ENCODE measurements at regions not wholly inside any gene's neighbourhood (a gene's known extent, or its start where the extent isn't known, plus 50 kb on each side); places are given as distances from the start of the nearest gene placed in this dataset.
A peak's percentile ranks its signal among the peaks of the same experiment; 100 is the strongest.

DNA sequence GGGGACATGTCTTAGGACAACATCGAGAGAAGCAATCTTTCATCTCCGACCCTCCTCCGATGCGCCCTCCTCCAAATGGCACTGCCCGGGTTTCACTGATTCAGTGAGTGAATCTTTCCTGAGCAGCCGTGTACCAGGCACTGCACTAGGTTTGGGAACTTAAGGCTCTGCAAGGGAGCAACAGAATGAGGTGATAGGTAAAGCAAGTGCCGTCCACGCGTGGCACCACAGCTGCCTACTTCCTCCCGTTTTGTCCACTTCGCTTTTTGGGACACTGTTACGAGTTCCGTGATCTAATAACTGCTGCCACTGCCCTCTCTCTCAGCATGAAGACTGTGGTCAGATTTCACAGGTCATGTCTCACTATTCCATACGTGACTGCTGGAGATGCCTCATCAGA, 131.0 kb downstream of the TEX29 start:
- intact Hi-C loops (cut with DNase I): no loop called here
- no peak for DNase-seq (ENCODE audit: extremely low spot score)
- 91% methylated on average over 14 of the region's 14 CpGs for WGBS

GRCh38 chr13:111456452-111457230, 136.2 kb downstream of the TEX29 start:
- intact Hi-C loops (cut with DNase I): no loop called here
- Histone ChIP-seq H3K4me1 (peaks cover 0 to 5% (median 0%) of the 10 kb centered on the region in 4 donors), H3K36me3 (no peaks in the 10 kb centered on the region), H3K27me3 (peaks cover 0 to 43% (median 0%) of the 10 kb centered on the region in 4 donors), H3K27ac (replicated peaks in 1 of 4) (no peak overlapping the region), H3K4me3 (no peak overlapping the region), H3K9me3 (peaks cover 0 to 37% (median 3%) of the 10 kb centered on the region in 4 donors)
- TF ChIP-seq CTCF (IDR thresholded peaks at IDR 0.05): no peak
- TF ChIP-seq EP300 (IDR thresholded peaks at IDR 0.05): no peak
- no peak for TF ChIP-seq POLR2AphosphoS5 (IDR thresholded peaks at IDR 0.05)
- no peak for TF ChIP-seq POLR2A (IDR thresholded peaks at IDR 0.05; ENCODE audit: low read depth)
- no peak for DNase-seq (ENCODE audit: extremely low spot score)
- 89% methylated on average over 20 of the region's 20 CpGs for WGBS

More for the DNA sequence above, 131.0 kb downstream of the TEX29 start:
- Histone ChIP-seq H3K4me1 (no peaks in the 10 kb centered on the region), H3K9me3 (peaks cover 0 to 50% (median 15%) of the 10 kb centered on the region in 4 donors), H3K4me3 (no peak overlapping the region), H3K36me3 (no peaks in the 10 kb centered on the region), H3K27me3 (peaks cover 0 to 22% (median 0%) of the 10 kb centered on the region in 4 donors), H3K27ac (replicated peaks in 1 of 4) (peak overlapping the region in 2 of 4 donors; percentile 6 to 34)
- TF ChIP-seq POLR2AphosphoS5 (IDR thresholded peaks at IDR 0.05): no peak
- TF ChIP-seq POLR2A (IDR thresholded peaks at IDR 0.05; ENCODE audit: low read depth): no peak
- TF ChIP-seq EP300 (IDR thresholded peaks at IDR 0.05): no peak
- no peak for TF ChIP-seq CTCF (IDR thresholded peaks at IDR 0.05)

- Histone ChIP-seq H3K27ac (replicated peaks in 1 of 4) (no peak overlapping the region), H3K36me3 (no peaks in the 10 kb centered on the region), H3K4me3 (no peak overlapping the region), H3K9me3 (peaks cover 0 to 30% (median 0%) of the 10 kb centered on the region in 4 donors), H3K27me3 (peaks cover 0 to 47% (median 0%) of the 10 kb centered on the region in 4 donors), H3K4me1 (peaks cover 0 to 5% (median 0%) of the 10 kb centered on the region in 4 donors)
- 79% methylated on average over 11 of the region's 12 CpGs for WGBS
- TF ChIP-seq EP300 (IDR thresholded peaks at IDR 0.05) (no peak), POLR2AphosphoS5 (IDR thresholded peaks at IDR 0.05) (no peak), POLR2A (IDR thresholded peaks at IDR 0.05; ENCODE audit: low read depth) (no peak), CTCF (IDR thresholded peaks at IDR 0.05) (no peak)
- no peak for DNase-seq (ENCODE audit: extremely low spot score)
- intact Hi-C loops (cut with DNase I): no loop called here
Observed at GRCh38 chr13:111458001-111458531, 137.6 kb downstream of the TEX29 start.

DNA sequence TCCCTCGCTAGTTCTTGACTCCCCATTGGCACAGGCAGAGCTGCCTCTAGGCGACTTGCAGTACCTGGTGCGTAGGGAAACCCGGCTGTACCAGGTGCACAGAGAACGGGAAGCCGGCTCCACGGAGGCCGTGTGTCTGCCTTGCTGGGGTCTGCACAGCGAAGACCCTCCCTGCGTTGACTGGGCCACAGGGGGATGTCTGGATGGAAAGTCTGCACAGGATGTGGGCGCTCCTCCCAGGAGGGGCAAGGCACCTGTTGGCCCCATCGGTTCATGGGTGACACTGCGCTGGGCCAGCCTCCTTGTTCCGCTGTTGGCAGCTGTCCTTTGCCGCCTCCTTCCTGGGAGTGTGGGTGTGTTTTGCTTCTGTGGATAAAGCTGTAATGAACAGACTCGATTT, 138.3 kb downstream of the TEX29 start:
- Histone ChIP-seq H3K27ac (replicated peaks in 1 of 4) (no peak overlapping the region), H3K36me3 (no peaks in the 10 kb centered on the region), H3K4me3 (no peak overlapping the region), H3K4me1 (peaks cover 0 to 5% (median 0%) of the 10 kb centered on the region in 4 donors), H3K9me3 (peaks cover 0 to 25% (median 0%) of the 10 kb centered on the region in 4 donors), H3K27me3 (peaks cover 0 to 47% (median 0%) of the 10 kb centered on the region in 4 donors)
- 78% methylated on average over 6 of the region's 16 CpGs for WGBS
- DNase-seq (ENCODE audit: extremely low spot score): no peak
- intact Hi-C loops (cut with DNase I): no loop called here
- TF ChIP-seq CTCF (IDR thresholded peaks at IDR 0.05) (no peak), POLR2AphosphoS5 (IDR thresholded peaks at IDR 0.05) (no peak), POLR2A (IDR thresholded peaks at IDR 0.05; ENCODE audit: low read depth) (no peak), EP300 (IDR thresholded peaks at IDR 0.05) (no peak)

Data from esophagus muscularis mucosa (tissue), 4 donors.